Embryonic facial prominence (tissue), 1 donor: ENCODE measurements at regions not wholly inside any gene's neighbourhood (a gene's known extent, or its start where the extent isn't known, plus 50 kb on each side); places are given as distances from the start of the nearest gene placed in this dataset.

Experiments
- DNase-seq: peaks from one replicate; pipeline ENCODE4 v3.0.0-alpha.2; 2016; ENCODE audit errors: extremely low spot score

GRCh38 chr18:78643004-78643403 lies 336.6 kb upstream of the SALL3 start:
- no peak for DNase-seq

DNA sequence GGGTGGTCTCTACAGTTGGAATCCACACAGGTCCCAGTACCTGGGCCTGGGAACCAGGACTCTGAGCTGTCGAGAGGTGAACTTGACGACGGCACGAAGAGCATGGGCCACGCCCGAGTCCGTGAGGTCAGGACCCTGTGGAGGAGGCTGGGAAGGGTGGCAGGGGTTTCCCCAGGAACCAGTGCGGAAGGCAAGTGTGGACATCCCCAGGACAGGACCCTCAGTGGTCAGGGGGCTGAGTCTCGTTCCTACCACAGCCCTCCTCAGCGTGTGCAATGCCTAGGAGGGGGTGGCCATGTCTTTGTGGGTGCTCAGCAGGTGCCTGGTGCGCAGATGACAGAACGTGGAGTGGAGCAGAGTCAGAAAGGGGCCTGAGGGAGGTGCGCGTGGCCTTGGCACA lies 335.6 kb upstream of the SALL3 start:
- no peak for DNase-seq

- DNase-seq = no peak
These were observed 334.4 kb upstream of the SALL3 start for GRCh38 chr18:78645216-78645615.

GRCh38 chr18:78647018-78647417 lies 332.6 kb upstream of the SALL3 start:
- no peak for DNase-seq

DNA sequence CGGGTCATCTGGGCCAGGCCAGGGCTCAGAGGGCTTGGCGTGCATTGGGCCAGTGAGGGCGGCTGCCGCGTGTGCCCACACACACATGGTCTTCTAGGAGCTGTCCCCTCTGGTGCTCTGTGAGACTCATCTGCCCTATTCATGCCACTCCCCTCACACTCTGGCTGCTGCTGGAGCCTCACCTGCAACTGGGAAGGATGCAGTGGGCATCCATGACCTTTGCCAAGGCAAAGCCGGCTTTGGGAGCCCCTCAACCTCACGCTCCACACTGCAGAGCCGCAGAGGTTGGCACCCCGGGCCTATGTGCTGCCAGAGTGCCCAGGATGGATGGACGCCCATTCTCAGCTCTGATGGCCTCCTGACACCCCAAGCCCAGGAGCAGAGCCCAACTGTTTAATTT lies 330.2 kb upstream of the SALL3 start:
- no peak for DNase-seq

DNA sequence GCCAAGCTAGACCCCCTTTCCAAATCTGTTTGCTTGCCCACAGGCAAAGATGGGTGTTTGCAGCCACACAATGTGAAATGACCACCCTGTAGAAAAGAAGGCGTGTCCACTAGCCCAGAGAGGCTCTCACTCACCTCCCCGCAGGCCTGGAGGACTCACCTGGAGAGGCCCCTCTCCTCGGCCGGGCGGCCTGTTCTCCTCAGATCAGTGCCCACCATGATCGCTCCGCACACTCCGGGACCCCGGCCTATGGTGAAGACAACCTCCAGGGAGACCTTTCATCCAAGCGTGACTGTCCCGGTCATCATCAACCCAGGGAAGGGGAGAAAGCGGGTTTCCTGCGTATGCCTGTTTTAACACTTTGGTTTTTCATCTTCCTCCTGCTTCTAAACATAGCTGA lies 328.7 kb upstream of the SALL3 start:
- DNase-seq = no peak

GRCh38 chr18:78652001-78652545 lies 327.5 kb upstream of the SALL3 start:
- DNase-seq = no peak

GRCh38 chr18:78655921-78656320 lies 323.7 kb upstream of the SALL3 start:
- DNase-seq = no peak

DNA sequence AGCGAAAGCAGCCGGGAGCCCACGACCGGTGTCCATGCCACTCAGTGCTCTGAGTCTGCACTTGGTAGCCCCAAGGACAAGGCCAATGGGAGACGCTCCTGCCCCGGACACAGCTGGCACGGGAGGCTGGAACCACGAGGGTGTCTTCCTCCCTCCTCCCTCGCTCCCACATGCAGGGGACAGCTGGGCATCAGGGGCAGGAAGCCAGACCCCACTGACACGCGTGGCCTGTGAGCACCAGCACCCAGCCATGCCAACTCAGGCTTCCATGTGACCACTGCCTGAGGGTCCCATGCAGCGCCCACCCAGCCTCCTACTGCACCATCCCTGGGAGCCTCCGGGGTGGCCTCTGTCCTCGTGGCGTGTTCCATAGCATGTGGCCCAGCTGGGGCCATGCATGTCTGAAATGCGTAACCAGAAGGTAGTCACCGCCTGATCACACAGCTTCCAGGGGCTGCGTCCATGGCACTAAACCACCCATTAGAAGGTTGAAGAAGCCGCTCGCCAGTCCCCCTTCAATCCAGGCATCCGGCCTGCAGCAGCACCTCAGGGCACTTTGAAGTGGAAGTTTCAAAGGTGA lies 323.2 kb upstream of the SALL3 start:
- DNase-seq = no peak

DNA sequence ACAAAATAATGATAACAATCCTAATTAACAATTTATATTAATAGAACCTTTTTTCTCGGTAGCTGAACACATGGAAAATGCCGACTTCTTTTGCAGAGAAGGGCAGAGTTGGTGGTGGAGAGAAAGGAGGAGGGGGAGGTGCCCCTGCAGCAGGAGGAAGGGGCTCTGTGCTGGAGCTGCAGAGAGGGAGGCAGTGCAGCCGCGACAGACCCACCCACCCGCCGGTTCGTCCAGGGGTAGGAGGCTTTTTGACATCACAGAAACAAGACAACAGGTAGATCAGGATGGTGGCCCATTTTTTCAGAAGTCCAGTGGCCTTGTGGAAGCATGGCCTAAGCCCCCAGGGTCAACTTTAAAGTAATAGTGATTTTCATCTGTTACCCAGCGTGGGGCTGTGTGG lies 321.1 kb upstream of the SALL3 start:
- DNase-seq = no peak

- no peak for DNase-seq
These were observed 320.6 kb upstream of the SALL3 start for GRCh38 chr18:78659057-78659456.

- no peak for DNase-seq
These were observed 319.9 kb upstream of the SALL3 start for GRCh38 chr18:78659748-78660147.

GRCh38 chr18:78660311-78660710 lies 319.3 kb upstream of the SALL3 start:
- no peak for DNase-seq

- DNase-seq = no peak
These were observed 318.3 kb upstream of the SALL3 start for GRCh38 chr18:78661316-78661715.

DNA sequence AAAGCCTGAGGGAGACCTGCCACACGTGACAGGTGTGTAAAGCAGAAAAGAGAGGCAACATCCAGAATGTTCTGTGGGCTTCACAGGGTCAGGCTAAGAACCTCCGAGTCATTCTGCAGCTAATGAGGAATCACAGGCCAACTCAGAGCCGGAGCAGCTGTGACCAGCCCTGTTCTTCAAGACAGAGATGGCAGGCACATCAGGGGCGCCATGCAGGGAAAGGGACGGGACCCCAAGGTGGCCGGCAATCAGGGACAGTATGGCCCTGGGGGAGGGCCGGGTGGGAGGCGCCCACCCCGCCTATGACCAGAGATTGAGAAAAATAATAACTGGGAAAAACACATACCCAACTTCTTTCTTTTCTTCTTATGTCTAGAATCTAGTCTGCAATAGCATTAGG lies 316.7 kb upstream of the SALL3 start:
- DNase-seq = no peak

GRCh38 chr18:78664048-78664447 lies 315.6 kb upstream of the SALL3 start:
- DNase-seq = no peak

DNA sequence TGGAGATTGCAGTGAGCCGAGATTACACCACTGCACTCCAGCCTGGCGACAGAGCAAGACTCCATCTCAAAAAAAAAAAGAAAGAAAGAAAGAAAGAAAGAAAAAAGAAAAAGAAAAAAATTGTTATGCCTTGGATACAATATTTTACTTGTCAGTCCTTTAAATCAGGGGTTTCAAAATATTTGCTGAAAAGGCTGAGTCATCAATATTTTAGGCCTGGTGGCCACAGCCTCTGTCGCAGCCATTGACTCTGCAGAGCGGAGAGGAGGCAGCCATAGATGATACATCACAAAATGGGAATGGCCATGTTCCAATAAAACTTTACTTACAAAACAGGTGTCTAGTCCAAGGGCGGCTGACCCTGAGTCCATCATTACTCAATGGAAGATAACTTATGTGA lies 314.8 kb upstream of the SALL3 start:
- DNase-seq = no peak

GRCh38 chr18:78665644-78666043 lies 314.0 kb upstream of the SALL3 start:
- no peak for DNase-seq

- no peak for DNase-seq
These were observed 312.8 kb upstream of the SALL3 start for GRCh38 chr18:78666666-78667335.

GRCh38 chr18:78670778-78671391 lies 308.7 kb upstream of the SALL3 start:
- no peak for DNase-seq

DNA sequence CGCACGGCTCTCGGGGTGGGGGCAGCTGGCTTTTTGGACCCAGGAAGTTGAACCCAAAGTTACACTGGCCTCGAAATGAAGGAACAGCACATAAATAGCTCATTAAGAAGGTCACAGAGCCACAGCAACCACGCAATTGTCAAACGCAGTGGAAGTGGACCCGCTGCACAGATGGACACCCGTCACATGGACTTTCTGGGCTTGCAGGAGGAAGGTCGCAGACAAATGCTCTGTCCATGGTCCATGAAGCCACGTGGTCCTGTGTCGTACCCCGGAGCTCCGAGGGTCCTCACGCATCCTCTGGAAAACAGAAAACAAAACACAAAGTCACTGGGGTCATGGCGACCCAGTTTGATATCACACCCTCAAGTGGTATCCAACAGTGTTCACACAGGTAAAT lies 308.1 kb upstream of the SALL3 start:
- DNase-seq = no peak

DNA sequence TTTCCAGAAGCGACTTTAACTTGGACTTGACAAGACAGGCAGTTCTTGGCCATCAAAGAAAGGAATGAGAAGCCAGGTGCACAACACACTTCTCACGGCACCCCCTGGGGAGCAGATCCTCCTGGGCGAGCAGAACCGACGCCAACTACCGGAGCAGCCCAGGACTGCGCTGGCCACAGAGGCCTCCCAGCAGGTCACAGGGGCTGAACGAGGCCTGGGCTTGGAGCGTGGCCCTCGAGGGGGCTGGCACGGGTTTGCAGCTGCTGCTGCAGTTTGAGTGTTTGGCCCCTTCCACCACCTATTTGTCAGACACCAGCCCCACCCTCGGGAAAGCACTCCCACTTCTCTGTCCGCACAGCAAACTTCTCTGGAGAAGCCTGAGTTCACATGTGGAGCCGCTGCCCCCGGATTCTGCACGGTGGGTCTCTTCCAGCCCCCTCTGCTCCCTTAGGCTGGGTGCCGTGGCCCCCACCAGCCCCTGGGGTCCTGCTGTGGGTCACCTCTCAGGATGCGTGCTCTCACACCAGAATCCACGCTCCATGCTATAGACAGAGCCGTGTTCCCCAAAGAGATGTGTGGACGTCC lies 306.7 kb upstream of the SALL3 start:
- no peak for DNase-seq
